RWPE1 (cell line): ENCODE measurements at regions not wholly inside any gene's neighbourhood (a gene's known extent, or its start where the extent isn't known, plus 50 kb on each side); places are given as distances from the start of the nearest gene placed in this dataset.
A peak's percentile ranks its signal among the peaks of the same experiment; 100 is the strongest.

ENCODE experiments used
- CTCF ChIA-PET: fragments of 350-600 bp; sonication (Branson Sonifier 250); formaldehyde crosslinking; extraction: SDS; loops from one replicate; lab custom pipeline; 2021; lab: Yijun Ruan, JAX
- POLR2A ChIA-PET: fragments of 400-600 bp; formaldehyde crosslinking; extraction: SDS; loops from one replicate; lab custom pipeline; 2020; ENCODE audit warnings: antibody characterized with exemption; ENCODE audit not compliant: low non-redundant PET; lab: Yijun Ruan, JAX
- DNase-seq: peaks from one replicate; pipeline ENCODE4 v3.0.0; 2012; ENCODE audit warnings: low spot score
- H3K27ac ChIP-seq: fragments of 450-650 bp; 2 replicates; pipeline ENCODE4 v1.5.1; 2017
- TF ChIP-seq, protein P1 (sequence below): fragments of 450-650 bp; conservative IDR thresholded peaks from 2 replicates; pipeline ENCODE4 v1.5.1; 2017; ENCODE audit warnings: low read depth, mild to moderate bottlenecking

DNA sequence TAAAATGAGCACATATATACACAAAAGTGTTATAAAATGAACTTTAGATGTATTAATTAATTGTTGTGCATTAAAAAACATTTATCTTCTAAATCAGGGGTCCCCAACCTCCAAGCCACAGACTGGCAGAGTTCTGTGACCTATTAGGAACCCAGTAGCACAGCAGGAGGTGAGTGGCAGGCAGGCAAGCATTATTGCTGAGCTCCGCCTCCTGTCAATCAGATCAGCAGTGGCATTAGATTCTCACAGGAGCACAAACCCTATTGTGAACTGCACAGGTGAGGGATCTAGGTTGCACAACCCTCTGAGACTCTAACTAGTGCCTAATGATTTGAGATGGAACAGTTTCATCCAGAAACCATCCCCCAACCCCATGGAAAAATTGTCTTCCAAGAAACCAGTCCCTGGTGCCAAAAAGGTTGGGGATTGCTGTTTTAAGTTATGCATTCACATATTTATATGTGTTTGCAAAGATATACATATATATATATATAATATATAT is 583.7 kb downstream of the KCNJ2 start:
- H3K27ac ChIP-seq = no peak overlapping the region
- CTCF ChIA-PET = no interaction called here
- no peak for DNase-seq
- POLR2A ChIA-PET = no interaction called here
- TF ChIP-seq, protein P1, sequence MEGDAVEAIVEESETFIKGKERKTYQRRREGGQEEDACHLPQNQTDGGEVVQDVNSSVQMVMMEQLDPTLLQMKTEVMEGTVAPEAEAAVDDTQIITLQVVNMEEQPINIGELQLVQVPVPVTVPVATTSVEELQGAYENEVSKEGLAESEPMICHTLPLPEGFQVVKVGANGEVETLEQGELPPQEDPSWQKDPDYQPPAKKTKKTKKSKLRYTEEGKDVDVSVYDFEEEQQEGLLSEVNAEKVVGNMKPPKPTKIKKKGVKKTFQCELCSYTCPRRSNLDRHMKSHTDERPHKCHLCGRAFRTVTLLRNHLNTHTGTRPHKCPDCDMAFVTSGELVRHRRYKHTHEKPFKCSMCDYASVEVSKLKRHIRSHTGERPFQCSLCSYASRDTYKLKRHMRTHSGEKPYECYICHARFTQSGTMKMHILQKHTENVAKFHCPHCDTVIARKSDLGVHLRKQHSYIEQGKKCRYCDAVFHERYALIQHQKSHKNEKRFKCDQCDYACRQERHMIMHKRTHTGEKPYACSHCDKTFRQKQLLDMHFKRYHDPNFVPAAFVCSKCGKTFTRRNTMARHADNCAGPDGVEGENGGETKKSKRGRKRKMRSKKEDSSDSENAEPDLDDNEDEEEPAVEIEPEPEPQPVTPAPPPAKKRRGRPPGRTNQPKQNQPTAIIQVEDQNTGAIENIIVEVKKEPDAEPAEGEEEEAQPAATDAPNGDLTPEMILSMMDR = no peak

DNA sequence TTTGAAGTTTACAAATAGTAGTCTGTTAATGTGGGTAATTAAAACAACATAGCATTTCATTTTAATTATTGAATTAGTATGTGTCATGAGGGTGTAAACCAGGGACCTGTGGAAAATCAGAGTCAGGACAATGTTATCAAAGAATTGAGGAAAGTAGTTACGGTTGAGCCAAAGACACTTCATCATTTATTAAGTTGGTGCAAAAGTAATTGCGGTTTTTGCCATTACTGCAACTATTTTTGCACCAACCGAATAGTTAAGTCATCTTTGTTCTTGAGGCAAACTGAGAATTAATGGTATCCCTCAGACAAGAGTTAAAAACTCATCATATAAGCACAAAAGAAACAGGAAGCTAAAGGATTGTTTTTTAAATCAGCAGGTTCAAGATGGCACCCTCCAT is 593.7 kb downstream of the KCNJ2 start:
- ChIA-PET POLR2A (no interaction called here), CTCF (interaction anchor here (0.6 kb wide), 1 partner anchor 1281 kb away, joined by 3 read pairs; no protein-coding TSS in a partner anchor)
- no peak for DNase-seq
- TF ChIP-seq, protein P1 = no peak
- H3K27ac ChIP-seq = no peak overlapping the region

- CTCF ChIA-PET = interaction anchor here (0.5 to 1.7 kb wide), 23 partner anchors 10 to 1796 kb away, joined by 3 to 10 read pairs (median 3); no protein-coding TSS in a partner anchor
- DNase-seq = peak; percentile 26
- POLR2A ChIA-PET = no interaction called here
- TF ChIP-seq, protein P1 = peak; percentile 76
- H3K27ac ChIP-seq = no peak overlapping the region
Observed at GRCh38 chr17:70767102-70767701, 597.9 kb downstream of the KCNJ2 start.

DNA sequence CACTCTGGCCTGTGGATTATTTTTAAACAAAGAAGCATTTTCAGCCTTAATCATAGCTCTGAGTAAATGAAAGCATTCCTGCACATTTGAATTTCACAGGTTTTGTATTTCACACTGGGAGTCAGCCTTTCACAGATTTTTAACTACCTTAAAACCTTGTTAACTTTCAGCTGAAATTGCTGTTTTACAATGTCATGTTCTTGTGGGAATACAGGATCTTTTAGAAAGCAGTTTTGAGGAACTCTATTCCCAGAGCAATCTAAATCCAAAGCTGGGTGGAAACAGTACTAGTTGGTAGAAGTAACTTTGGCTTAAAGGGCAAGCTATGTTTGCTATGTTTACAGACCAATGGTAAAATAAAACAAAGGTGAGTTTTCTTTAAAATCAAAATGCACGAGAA is 600.6 kb downstream of the KCNJ2 start:
- ChIA-PET POLR2A (no interaction called here), CTCF (no interaction called here)
- DNase-seq = no peak
- TF ChIP-seq, protein P1 = no peak
- no peak overlapping the region for H3K27ac ChIP-seq

DNA sequence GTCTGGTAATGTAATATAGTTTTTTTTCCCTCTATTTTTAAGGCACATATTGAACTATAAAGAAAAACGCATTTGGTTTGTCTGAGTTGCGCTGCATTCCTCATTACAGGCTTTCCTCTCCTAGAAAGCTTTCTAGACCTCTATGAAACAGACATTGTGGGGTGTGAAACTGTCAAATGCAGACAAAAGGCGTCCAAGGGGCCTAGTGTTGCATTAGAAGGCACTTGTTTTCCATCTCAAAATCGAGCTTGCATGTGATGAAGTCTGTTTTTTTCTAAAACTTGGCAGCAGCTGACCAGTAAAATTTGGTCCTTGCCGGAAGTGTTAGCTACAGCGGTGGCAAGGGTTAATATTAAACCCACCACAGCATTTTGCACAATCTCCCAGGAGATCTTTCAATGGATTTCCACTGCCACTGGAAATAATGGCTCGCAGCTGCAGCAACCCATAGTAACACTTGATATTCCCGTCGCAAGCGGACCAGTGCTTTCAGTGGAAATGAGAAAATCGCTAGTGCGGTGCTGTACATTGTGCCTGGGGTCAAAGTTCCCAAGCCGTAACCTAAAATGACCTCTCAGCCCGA is 602.6 kb downstream of the KCNJ2 start:
- no peak overlapping the region for H3K27ac ChIP-seq
- TF ChIP-seq, protein P1 = no peak
- no peak for DNase-seq
- CTCF ChIA-PET = no interaction called here
- POLR2A ChIA-PET = no interaction called here

DNA sequence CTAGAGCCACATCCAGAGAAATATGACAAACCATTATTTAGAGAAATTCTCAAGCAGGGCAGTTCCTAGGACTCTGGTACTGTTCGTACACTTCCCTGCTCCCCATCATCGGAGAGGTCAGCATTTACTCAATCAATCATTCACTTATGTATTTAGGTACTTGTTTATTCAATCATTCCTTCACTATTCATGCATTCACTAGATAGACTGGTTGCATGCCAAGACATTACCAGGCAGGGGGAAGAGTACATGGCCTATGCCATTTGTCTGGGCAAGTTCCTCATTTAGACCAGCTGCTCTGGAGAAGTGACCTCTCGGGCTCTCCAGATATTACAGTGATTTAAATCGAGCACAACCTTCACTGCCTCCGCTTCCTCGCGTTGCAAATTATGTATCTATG is 603.4 kb downstream of the KCNJ2 start:
- POLR2A ChIA-PET = no interaction called here
- TF ChIP-seq, protein P1 = no peak
- H3K27ac ChIP-seq = no peak overlapping the region
- CTCF ChIA-PET = no interaction called here
- DNase-seq = no peak
